GM21526 (cell line): ENCODE measurements at regions not wholly inside any gene's neighbourhood (a gene's known extent, or its start where the extent isn't known, plus 50 kb on each side); places are given as distances from the start of the nearest gene placed in this dataset.
"Not testable (repeated sequence)": the region's sequence is repeated elsewhere in the genome, so short reads cannot be mapped to it uniquely, and the experiment has no call there.

Source experiments
- ATAC-seq: cut with Tn5 transposase; IDR thresholded peaks from one replicate; pipeline ENCODE4 v1.9.1; 2021; ENCODE audit warnings: moderate library complexity; ENCODE audit not compliant: unreplicated experiment, low FRiP score

DNA sequence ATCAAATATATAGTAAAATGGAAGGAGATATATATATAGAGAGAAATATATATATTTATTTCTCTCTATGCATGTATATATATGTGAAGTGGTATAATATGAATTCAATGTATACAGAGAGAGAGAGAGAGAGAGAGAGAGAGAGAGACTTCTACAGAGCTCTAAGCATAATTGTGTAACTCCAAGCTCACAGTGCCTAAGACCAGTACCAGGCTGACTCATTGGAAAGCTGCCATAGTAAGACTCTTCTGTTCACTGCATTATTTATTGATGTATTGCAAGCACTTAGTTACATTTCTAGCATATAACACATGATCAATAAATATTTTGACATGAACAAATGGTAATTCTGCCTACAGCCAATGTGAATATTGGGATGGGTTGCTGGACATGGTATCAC, 1734.7 kb downstream of the SLITRK1 start:
- no peak for ATAC-seq

DNA sequence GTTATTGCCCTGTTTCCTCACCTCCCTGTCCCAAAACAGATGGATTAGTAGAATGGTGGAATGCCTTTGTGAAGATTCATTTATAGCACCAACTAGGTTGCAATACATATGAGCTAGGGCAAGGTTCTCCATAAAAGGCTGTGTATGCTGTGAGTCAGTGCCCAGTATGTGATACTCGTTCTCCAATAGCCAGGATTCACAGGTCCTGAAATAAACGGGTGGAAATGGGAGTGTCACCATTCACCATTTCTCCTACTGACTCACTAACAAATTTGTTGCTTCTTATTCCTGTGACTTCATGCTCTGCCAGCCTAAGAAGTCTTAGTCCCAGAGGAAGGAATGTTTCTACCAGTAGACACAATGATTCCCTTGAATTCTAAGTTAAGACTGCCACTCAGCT, 1745.4 kb downstream of the SLITRK1 start:
- ATAC-seq, result no peak

DNA sequence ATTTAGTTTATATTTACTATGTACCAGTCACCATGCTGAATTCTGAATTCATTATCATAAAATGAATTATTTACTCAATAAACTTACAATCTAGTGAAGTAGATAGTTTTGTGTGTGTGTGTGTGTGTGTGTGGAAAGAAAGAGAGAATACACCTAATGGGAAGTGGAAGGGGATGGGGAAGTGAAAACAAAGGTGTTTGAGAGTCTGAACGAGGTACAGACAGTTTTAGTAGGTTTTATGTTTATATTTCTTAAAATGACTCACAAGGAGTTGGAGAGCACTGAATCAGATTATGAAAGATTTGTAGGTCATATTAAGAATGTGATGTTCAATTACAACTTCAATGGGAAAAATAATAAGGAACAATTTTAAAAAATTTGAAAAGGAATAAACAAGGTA, 1753.0 kb downstream of the SLITRK1 start:
- no peak for ATAC-seq

DNA sequence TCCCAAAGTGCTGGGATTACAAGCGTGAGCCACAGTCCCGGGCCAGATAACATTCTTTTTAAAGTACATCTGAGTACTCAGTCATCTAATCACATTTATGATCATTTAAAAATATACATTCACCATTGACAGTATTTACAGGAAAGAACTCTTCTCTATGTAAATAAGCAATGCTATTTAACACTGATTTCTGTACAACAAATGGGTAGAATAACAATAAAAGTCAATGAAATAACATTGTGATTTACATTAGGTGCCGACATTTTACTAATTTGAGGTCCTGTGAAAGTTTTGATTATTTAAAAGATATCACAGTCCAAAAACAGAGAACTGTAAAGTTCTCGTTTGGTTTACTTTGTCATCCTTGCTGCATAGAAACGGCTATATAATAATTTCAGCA, 1763.7 kb downstream of the SLITRK1 start:
- ATAC-seq, result no peak

DNA sequence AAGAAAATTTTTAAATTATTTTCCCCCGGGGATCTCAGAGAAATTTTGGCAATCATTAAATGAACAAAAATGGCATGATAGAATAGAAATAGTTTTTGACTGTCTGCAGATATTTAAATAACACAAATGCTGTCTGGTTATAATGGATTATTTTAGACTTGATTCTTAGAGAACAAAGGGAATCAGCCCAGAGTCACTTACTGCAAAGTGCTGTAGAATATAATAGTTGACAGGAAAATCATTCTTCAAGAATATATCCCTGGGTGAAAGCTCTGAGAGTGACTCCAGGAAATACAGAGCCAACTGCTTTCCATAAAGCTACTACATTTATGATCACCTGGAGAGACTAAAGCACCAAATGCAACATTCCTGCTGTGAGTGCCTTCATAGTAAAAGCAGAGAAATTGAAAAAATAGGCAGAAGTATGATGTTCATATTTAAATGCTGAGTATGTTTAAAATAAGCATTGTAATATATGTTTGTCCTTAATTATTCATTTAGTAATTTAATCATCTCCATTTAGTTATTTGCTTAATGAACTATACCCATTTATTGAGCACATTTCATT, 1765.8 kb downstream of the SLITRK1 start:
- ATAC-seq, result no peak

DNA sequence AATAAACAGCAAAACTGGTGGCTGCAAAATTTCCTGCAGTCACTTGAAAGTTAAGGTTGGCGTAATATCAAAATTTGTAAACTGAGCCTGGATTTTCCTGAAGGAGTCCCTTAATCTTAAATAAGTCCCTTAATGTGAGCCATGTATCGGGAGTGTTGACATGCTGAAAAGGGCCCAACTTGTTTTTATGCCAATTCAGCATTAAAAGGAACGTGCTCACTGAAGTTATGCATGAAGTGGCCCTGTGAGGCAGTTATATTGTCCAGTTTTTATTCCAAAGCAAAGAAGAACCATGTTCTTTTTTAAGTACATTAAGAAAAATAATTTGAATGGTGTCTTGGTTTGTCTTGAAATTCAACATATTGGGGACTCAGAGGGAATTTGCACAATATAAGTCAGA, 1766.9 kb downstream of the SLITRK1 start:
- no peak for ATAC-seq

DNA sequence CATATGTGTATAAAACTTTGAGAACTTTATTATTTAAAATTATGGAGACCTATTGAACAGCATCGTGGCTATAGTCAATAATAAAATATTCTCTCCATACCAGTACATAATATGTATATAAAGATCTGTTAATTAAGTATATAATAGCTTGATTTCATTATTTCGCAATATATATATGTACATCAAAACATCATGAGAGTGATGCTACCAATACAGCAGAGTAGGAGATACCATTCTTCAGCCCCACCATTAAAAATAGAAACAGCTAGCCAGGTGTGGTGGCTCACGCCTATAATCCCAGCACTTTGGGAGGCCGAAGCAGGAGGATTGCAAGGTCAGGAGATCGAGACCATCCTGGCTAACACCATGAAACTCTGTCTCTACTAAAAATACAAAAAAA, 1755.3 kb upstream of the SPRY2 start:
- ATAC-seq, result no peak

DNA sequence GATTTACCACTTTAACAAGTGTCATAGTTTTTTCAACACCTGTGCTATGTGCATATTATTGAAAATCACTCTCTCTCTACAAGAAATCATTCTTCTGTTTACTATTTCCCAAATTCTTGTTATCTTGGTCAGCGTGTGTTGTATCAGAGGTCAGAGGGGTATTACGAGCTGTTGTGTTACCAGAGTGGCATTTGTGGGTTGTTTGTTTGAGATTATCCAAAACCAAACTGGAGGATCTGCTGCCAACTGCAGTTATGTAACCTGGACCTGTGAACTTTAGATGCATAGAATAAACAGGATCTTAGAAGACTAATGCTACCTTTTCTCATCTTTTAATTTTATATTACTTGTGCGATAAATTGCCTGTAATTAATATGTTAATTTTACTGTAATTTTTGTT, 1751.4 kb upstream of the SPRY2 start:
- no peak for ATAC-seq

DNA sequence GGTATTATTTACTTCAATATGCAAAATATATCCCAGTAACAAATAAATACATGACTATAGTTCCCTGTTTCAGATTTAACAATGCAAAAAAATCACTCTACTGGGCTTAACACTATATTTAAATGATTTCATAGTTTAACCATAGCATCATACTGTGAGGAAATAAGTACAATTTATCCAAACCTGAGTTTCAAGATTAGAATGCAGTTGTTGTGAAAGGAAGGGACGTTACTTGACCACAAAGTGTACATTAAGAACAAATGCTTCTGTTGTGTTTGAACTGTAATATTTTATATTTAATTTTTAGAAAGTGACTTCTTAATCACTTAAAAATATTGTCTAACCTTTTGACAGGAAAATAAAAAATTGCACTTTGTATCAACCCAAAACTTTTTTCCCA, 1747.9 kb upstream of the SPRY2 start:
- no peak for ATAC-seq

DNA sequence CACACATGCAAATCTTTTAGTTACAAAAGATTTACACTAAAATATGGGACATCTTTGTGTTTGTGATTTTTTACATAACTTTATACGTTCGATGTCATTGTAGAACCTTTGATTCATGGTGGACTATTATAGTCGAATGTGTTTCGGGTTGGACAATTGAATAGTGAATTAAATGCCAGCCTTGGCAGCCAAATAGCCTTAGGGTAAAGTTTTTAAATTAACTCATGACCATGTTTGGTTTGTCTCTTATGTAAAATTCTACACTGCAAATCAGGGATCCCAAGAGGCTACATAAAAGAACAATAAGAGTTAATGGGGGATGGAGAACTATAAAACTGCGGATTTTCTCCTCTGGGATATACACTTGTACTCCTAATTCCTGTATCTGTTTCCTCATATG, 1735.6 kb upstream of the SPRY2 start:
- no peak for ATAC-seq

DNA sequence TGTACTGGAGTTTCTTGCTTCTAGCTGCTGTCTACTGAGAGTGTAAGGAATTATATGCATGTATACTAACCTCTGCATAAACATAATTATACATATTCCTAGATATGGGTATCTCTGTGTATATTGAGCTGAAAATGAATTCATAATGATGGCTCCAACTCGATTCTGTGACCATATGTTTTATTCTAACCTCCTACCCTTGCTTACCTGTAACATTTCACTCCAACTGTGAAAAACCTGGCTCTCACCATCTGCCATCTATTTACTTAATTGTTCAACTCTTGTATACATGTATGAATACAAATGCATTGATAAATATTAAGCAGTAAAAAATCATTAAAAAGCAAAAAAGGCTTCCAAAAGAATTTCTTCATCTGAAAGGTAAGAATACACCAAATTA, 1729.5 kb upstream of the SPRY2 start:
- no peak for ATAC-seq

DNA sequence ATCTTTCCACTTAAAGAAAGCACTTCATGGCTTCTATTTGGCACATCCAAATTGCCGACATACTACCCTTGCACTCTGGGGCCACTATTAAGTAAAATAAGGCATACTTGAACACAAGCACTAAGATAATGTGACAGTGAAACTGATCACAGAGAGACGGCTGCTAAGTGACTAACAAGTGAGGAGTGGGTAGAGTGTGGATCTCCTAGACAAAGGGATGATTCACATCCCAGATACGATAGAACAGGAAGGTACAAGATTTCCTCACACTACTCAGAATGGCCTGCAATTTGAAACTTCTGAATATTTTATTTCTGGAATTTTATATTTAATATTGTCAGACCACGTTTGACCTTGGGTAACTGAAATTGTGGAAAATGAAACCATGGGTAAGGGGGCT, 1721.8 kb upstream of the SPRY2 start:
- ATAC-seq, result no peak

DNA sequence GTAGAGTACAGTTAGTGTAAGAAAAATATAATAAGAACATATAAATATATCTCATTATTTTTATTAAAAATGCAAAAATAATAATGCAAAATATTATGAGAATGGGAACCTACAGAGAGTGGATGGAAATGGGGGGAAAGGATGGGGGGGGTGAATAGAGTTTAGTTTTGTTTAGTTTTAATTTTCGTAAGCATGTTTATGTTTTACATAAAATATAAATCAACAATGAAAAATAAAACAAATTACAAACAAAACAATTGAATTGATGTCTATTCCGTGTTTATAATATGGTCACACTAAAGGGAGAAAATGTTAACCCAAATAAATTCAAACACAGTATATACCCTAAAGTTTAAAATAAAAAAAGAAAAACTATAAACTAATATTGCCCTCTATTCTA, 1717.4 kb upstream of the SPRY2 start:
- ATAC-seq, result no peak

DNA sequence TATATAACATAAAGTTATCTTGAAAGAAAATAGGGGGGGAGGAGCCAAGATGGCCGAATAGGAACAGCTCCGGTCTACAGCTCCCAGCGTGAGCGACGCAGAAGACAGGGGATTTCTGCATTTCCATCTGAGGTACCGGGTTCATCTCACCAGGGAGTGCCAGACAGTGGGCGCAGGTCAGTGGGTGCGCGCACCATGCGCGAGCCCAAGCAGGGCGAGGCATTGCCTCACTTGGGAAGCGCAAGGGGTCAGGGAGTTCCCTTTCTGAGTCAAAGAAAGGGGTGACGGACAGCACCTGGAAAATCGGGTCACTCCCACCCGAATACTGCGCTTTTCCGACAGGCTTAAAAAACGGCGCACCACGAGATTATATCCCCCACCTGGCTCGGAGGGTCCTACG, 1704.4 kb upstream of the SPRY2 start:
- ATAC-seq, result not testable (repeated sequence)

DNA sequence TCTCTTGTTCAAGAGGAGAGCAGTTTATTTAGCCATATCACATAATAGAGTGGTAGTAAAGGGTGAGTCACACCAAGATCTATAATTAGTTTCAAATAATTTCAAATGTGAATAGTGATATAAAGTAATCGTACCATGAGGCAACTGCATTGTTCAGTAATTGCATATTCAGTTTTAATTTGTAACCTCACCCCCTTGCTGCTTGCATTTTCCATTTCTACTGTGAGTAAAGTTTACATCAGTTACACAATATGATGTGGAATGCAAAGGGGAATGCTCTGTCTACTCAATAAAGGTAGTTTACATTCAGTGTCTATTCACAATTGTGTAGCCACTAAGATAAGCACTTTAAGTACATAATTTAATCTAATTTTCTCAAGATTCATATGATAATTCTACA, 1695.7 kb upstream of the SPRY2 start:
- ATAC-seq, result no peak

DNA sequence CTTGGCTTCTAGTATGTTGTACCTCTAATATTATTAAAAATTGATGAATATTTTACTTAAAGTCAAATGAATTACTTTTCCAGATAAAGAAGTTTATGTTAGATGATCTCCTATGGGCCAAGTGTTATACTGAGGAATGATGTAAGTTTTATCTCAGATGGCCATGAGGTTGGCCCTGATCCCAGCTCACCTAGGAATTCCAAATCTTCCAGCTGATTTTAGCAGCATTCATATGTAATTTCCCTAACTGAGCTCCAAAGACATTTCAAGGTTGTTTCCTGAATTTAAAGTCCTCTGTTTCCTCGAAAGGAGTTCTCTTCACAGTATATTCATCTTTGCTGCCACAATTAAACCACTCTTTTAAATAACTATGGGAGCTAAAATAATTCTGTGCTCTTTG, 1670.4 kb upstream of the SPRY2 start:
- no peak for ATAC-seq

DNA sequence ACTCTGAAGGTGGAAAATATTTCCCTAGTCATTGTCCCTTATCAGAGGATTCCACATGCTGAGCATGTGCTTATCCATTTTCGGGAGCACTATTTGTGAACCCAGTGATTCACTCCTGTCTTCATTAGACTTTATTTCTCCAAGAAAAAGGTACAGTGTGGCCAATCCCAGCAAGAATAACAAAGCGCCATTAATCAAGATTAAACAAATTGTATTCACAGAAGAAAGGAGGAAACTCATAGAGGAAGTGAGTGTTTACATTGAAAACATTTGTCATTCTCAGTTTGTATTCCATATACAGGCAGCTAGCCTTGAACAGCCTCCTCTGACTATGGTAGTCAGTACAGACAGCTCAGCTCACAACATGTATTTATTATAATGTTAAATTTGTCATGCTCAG, 1669.9 kb upstream of the SPRY2 start:
- ATAC-seq, result no peak

DNA sequence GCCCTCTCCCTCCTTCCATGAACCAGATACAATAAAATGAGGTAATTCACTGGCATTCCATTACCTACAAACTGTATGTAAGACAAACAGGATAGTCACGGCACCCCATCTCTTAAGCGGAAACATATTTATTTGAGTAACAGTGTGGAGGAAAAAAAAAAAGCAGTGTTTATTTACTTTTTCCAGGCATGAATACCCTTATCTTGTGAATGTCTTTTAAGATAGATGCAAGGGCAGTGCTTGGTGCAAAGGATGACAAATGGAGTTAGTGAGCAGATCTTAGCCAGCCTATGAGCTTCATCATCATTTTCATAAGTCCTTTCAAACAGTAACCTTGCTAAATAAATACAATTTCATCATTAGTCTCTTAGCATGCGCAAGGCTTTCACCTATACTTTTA, 1661.8 kb upstream of the SPRY2 start:
- no peak for ATAC-seq

DNA sequence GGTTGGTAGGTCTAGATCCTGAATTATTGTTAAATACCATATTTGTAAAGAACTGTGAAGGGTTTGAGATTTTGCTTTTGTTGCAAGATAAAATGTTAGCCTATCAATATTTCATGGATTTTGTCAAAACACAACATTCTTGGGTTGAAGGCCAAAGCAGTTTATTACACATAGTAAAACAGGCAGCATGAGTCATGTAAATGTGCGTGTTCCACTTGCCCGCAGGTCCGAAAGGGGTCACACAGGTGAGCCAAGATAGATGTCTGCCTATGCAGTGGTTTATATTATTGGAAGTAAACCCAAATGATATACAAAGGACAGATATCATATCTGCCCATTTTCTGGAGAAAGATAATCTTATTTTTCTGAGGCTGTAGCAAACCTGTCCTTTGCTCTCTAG, 1654.4 kb upstream of the SPRY2 start:
- ATAC-seq, result no peak

DNA sequence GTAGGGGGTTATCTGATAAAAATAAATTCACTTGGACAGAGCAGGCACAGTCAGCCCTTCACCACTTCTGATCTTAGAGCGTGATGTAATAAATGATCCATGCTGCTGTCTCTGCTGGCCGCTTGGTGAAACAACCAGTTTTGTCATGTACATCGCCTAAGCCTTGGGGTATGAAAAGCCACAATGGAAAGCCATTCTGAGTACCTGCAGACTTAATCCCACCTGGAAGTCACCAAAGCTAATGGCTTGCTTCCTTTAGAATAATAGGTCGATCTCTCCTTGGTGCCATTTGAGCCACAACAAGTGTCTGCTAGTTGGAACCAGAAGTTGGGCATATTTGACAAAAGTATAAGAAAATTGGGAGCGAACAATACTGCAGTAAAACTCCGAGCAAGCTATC, 1649.7 kb upstream of the SPRY2 start:
- no peak for ATAC-seq

DNA sequence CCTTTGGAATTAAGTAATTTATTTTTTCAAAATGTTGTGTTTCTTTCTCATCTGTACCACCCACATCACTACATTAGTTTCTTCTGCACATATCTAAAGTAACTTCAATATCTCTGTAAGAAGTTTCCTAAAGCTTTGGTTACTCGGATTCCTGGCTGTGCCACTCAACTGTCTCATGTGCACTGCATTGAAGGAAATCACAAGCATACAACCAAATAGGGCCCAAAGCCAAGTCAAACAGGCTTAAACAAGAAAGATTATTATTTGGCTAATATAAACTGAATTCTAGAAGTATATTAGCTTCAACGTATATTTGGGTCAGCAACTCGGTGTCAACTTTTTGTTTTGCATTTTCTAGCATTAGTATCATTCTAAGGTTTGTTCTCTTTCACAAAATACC, 1647.6 kb upstream of the SPRY2 start:
- no peak for ATAC-seq

DNA sequence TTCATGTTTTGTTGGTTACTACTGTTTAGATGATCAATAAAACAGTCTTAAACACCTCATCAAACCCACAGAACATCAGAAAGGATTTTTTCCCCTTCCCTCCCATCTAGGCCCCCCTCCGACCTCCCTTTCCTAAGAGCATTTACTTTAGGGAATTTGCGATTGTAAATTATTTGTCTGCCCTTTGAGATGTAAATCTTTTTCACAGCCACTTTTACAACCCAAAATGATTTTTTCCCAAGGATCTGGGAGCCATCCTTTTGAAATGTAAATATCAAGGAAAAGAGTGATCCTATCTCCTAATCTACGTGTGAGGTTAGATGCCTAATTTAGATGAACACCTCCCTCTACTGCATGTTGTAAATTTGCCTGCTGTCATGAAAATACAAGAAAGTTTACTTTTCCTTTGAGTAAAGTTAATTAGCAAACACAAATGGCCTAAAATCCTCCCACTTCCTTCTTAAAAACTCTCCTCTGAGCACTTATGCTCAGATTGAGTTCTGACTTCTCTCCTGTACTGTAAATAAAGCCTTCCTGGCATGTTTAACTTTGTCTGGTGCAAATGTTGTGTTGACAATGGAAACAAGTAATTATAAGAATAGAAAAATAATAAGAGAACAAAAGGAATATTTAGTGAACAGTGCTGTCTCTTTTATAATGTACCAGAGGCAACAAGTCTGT, 1646.9 kb upstream of the SPRY2 start:
- no peak for ATAC-seq

DNA sequence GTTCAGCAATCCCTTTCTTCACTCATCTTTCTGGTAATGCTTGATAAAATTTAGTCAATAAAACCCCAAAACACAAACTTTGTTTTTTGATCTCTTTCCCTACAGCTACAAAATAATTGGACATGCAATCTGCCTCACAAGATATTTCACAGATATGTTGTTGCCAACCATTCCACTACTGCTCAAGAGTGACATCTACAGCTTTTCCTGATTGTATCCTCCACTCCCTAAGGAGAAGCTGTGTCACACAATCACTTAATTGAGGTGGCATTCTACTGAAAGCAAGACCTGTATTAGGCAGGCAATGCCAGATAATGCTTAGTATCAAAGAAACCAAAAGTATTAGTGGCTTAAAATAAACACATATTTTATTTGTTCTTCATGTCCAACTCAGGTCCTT, 1646.2 kb upstream of the SPRY2 start:
- no peak for ATAC-seq
